Panc1 (cell line): ENCODE measurements at regions not wholly inside any gene's neighbourhood (a gene's known extent, or its start where the extent isn't known, plus 50 kb on each side); places are given as distances from the start of the nearest gene placed in this dataset.

Experiments
- ATAC-seq: fragments of 200-7000 bp; cut with Tn5 transposase; 2 replicates; pipeline ENCODE4 v1.9.1; 2020; ENCODE audit warnings: mild to moderate bottlenecking, moderate library complexity
- BruUV-seq: library from RNA; stranded (reverse); fragments of 400-500 nt; replicated peaks from 2 replicates; lab custom pipeline; 2021; lab: Mats Ljungman, UMichigan
- CTCF ChIA-PET: fragments of 300-600 bp; sonication (Branson Sonifier 250); formaldehyde crosslinking; loops from one replicate; lab custom pipeline; 2022; ENCODE audit warnings: antibody characterized with exemption; lab: Charles Lee
- POLR2A ChIA-PET: fragments of 300-600 bp; sonication (Branson Sonifier 250); formaldehyde crosslinking; loops from one replicate; lab custom pipeline; 2022; ENCODE audit warnings: antibody characterized with exemption; lab: Charles Lee
- DNase-seq: peaks from one replicate; pipeline ENCODE4 v3.0.0-alpha.2; 2010; ENCODE audit warnings: low read depth, low spot score
- H3K27ac ChIP-seq: 2 replicates; pipeline ENCODE4 v1.5.1; 2011; ENCODE audit warnings: mild to moderate bottlenecking, low read length, inconsistent platforms
- H3K27me3 ChIP-seq: fragments of 200-500 bp; sonication (Bioruptor generic); 2 replicates; pipeline ENCODE4 v1.6.0; 2014; ENCODE audit warnings: low read length, inconsistent platforms; ENCODE audit not compliant: control insufficient read depth, insufficient read depth
- H3K36me3 ChIP-seq: fragments of 200-500 bp; sonication (Bioruptor generic); 2 replicates; pipeline ENCODE4 v1.5.1; 2014; ENCODE audit warnings: inconsistent platforms, mild to moderate bottlenecking, low read length, moderate library complexity; ENCODE audit not compliant: control insufficient read depth, insufficient read depth
- H3K4me1 ChIP-seq: 2 replicates; pipeline ENCODE4 v1.5.1; 2011; ENCODE audit warnings: inconsistent platforms, mild to moderate bottlenecking, low read length, moderate library complexity; ENCODE audit not compliant: control insufficient read depth, insufficient read depth
- H3K4me3 ChIP-seq, 2 experiments: 2 replicates each; pipeline ENCODE4 v1.5.1; 2011 to 2012; ENCODE audit warnings: low read depth in 2 of 2, low read length in 2 of 2, mild to moderate bottlenecking in 2 of 2, inconsistent platforms in 1 of 2, moderate library complexity in 1 of 2
- H3K9me3 ChIP-seq: fragments of 200-500 bp; sonication (Bioruptor generic); 2 replicates; pipeline ENCODE4 v1.5.1; 2014; ENCODE audit warnings: low read depth, mild to moderate bottlenecking, inconsistent platforms, low read length, moderate library complexity; ENCODE audit not compliant: control insufficient read depth, insufficient read depth
- POLR2AphosphoS5 ChIP-seq: IDR thresholded peaks from 2 replicates; pipeline ENCODE4 v1.6.1; 2012; ENCODE audit warnings: mild to moderate bottlenecking, low read depth, low read length, moderate library complexity
- SIN3A ChIP-seq: IDR thresholded peaks from 2 replicates; pipeline ENCODE4 v1.6.1; 2012; ENCODE audit warnings: low read depth, mild to moderate bottlenecking, low read length, moderate library complexity, borderline replicate concordance; ENCODE audit not compliant: insufficient read depth
- TCF7L2 ChIP-seq: IDR thresholded peaks from 2 replicates; pipeline ENCODE4 v1.6.1; 2011; ENCODE audit warnings: mild to moderate bottlenecking, low read depth, low read length, inconsistent platforms
- in situ Hi-C: cut with HindIII; loops from 2 replicates; pipeline ENCODE4 v1.10.0; 2016; ENCODE audit warnings: low sequenced_read_pairs, low pct_unique_long_range_greater_than_20kb
- intact Hi-C: fragments of 100-400 bp; cut with micrococcal nuclease; formaldehyde crosslinking; loops from one replicate; pipeline ENCODE4 v1.10.0; 2022; ENCODE audit not compliant: unreplicated experiment
- TF ChIP-seq, protein P1 (sequence below), 2 experiments: IDR thresholded peaks; 2 replicates each; pipeline ENCODE4 v1.6.1; 2011 to 2012; ENCODE audit warnings: low read depth in 2 of 2, control low read depth in 1 of 2, low read length in 1 of 2, mild to moderate bottlenecking in 1 of 2, moderate library complexity in 1 of 2; ENCODE audit not compliant: insufficient read depth in 1 of 2
- TF ChIP-seq, protein P2 (sequence below): fragments of 450-650 bp; IDR thresholded peaks from 2 replicates; pipeline ENCODE4 v1.5.1; 2017; ENCODE audit warnings: mild to moderate bottlenecking

DNA sequence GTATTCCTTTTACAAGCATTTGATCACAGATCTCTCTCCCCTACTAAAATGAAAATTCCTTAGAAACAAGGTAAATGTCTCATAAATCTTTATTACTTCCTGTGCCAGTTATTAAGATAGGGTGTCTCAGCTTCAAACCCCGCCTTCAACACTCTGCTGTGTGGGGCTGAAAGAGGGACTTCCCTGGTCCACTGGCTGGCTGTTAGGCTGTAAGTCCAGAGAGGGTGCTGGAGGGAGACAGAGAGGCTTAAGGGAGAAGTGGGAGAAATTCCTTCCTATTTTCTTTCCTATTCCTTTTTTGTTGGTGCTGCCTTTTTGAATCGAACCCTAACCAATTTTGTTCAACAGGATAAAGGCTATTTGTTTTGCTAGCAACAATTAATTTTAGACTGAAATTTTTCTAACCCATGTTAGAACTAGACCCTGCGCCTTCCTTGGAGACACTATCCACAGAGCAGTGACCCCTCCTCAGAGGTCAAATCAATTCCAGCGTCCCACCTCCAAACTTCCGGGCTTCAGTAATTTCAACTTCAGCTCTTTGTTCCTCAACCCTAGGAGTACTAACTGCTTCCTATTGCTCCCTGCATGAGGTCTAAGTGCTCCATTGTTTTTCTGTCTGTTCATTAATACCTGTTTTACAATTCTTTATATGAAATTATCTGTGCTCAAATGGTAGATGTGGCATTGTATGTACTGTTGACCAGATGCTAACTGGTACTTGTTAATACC is 207.5 kb upstream of the OPRM1 start:
- in situ Hi-C loops, result no loop called here
- no peaks in the 10 kb centered on the region for H3K36me3 ChIP-seq

GRCh38 chr6:153817173-153817572 is 221.9 kb upstream of the OPRM1 start:
- Histone ChIP-seq H3K4me1 (no peaks in the 10 kb centered on the region), H3K4me3 (no peak overlapping the region), H3K27me3 (no peaks in the 10 kb centered on the region), H3K36me3 (no peaks in the 10 kb centered on the region), H3K9me3 (no peaks in the 10 kb centered on the region), H3K27ac (no peak overlapping the region)
- BruUV-seq, result no TSS peak
- intact Hi-C loops, result no loop called here
- CTCF ChIA-PET, result no interaction called here
- in situ Hi-C loops, result no loop called here
- TF ChIP-seq TCF7L2, result no peak
- TF ChIP-seq, protein P1, sequence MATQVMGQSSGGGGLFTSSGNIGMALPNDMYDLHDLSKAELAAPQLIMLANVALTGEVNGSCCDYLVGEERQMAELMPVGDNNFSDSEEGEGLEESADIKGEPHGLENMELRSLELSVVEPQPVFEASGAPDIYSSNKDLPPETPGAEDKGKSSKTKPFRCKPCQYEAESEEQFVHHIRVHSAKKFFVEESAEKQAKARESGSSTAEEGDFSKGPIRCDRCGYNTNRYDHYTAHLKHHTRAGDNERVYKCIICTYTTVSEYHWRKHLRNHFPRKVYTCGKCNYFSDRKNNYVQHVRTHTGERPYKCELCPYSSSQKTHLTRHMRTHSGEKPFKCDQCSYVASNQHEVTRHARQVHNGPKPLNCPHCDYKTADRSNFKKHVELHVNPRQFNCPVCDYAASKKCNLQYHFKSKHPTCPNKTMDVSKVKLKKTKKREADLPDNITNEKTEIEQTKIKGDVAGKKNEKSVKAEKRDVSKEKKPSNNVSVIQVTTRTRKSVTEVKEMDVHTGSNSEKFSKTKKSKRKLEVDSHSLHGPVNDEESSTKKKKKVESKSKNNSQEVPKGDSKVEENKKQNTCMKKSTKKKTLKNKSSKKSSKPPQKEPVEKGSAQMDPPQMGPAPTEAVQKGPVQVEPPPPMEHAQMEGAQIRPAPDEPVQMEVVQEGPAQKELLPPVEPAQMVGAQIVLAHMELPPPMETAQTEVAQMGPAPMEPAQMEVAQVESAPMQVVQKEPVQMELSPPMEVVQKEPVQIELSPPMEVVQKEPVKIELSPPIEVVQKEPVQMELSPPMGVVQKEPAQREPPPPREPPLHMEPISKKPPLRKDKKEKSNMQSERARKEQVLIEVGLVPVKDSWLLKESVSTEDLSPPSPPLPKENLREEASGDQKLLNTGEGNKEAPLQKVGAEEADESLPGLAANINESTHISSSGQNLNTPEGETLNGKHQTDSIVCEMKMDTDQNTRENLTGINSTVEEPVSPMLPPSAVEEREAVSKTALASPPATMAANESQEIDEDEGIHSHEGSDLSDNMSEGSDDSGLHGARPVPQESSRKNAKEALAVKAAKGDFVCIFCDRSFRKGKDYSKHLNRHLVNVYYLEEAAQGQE (IDR thresholded peaks at IDR 0.05; ENCODE audit: insufficient read depth in 1 of 2, low read depth in 2 of 2, low read length in 1 of 2), result no peak
- TF ChIP-seq, protein P2, sequence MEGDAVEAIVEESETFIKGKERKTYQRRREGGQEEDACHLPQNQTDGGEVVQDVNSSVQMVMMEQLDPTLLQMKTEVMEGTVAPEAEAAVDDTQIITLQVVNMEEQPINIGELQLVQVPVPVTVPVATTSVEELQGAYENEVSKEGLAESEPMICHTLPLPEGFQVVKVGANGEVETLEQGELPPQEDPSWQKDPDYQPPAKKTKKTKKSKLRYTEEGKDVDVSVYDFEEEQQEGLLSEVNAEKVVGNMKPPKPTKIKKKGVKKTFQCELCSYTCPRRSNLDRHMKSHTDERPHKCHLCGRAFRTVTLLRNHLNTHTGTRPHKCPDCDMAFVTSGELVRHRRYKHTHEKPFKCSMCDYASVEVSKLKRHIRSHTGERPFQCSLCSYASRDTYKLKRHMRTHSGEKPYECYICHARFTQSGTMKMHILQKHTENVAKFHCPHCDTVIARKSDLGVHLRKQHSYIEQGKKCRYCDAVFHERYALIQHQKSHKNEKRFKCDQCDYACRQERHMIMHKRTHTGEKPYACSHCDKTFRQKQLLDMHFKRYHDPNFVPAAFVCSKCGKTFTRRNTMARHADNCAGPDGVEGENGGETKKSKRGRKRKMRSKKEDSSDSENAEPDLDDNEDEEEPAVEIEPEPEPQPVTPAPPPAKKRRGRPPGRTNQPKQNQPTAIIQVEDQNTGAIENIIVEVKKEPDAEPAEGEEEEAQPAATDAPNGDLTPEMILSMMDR, result no peak
- TF ChIP-seq POLR2AphosphoS5, result no peak
- no peak for TF ChIP-seq SIN3A
- DNase-seq, result no peak
- POLR2A ChIA-PET, result no interaction called here
- no peak for ATAC-seq

More for the DNA sequence above, 207.5 kb upstream of the OPRM1 start:
- no TSS peak for BruUV-seq
- Histone ChIP-seq H3K4me1 (no peaks in the 10 kb centered on the region), H3K27me3 (no peaks in the 10 kb centered on the region), H3K9me3 (no peaks in the 10 kb centered on the region), H3K27ac (no peak overlapping the region), H3K4me3 (no peak overlapping the region)
- intact Hi-C loops, result no loop called here
- TF ChIP-seq, protein P1 (IDR thresholded peaks at IDR 0.05; ENCODE audit: insufficient read depth in 1 of 2, low read depth in 2 of 2, low read length in 1 of 2), result no peak
- DNase-seq, result no peak
- ATAC-seq, result no peak
- POLR2A ChIA-PET, result no interaction called here
- CTCF ChIA-PET, result no interaction called here
